Duodenal mucosa (tissue), 2 donors: ENCODE measurements at regions not wholly inside any gene's neighbourhood (a gene's known extent, or its start where the extent isn't known, plus 50 kb on each side); places are given as distances from the start of the nearest gene placed in this dataset.
"Not testable (repeated sequence)": the region's sequence is repeated elsewhere in the genome, so short reads cannot be mapped to it uniquely, and the experiment has no call there.

Experiments used
- H3K27ac ChIP-seq: one replicate; pipeline ENCODE4 v1.7.0; 2013; ENCODE audit warnings: low read depth, low read length
- H3K27me3 ChIP-seq, 2 donors: one replicate each; pipeline ENCODE4 v1.7.0; 2013; ENCODE audit warnings: low read length in 2 of 2, control low read depth in 1 of 2; ENCODE audit not compliant: insufficient read depth in 2 of 2, control insufficient read depth in 1 of 2
- H3K36me3 ChIP-seq, 2 donors: one replicate each; pipeline ENCODE4 v1.7.0; 2013; ENCODE audit warnings: low read length in 2 of 2, control low read depth in 1 of 2; ENCODE audit not compliant: insufficient read depth in 2 of 2, control insufficient read depth in 1 of 2
- H3K4me1 ChIP-seq, 2 donors: one replicate each; pipeline ENCODE4 v1.7.0; 2013; ENCODE audit warnings: low read length in 2 of 2, control low read depth in 1 of 2; ENCODE audit not compliant: insufficient read depth in 2 of 2, control insufficient read depth in 1 of 2
- H3K4me3 ChIP-seq, 2 donors: one replicate each; pipeline ENCODE4 v1.7.0; 2013; ENCODE audit warnings: low read length in 2 of 2, low read depth in 1 of 2
- H3K9ac ChIP-seq, 2 donors: one replicate each; pipeline ENCODE4 v1.7.0; 2013; ENCODE audit warnings: low read length in 2 of 2, low read depth in 1 of 2
- H3K9me3 ChIP-seq, 2 donors: one replicate each; pipeline ENCODE4 v1.7.0; 2013; ENCODE audit warnings: low read length in 2 of 2, control low read depth in 1 of 2; ENCODE audit not compliant: control insufficient read depth in 1 of 2

DNA sequence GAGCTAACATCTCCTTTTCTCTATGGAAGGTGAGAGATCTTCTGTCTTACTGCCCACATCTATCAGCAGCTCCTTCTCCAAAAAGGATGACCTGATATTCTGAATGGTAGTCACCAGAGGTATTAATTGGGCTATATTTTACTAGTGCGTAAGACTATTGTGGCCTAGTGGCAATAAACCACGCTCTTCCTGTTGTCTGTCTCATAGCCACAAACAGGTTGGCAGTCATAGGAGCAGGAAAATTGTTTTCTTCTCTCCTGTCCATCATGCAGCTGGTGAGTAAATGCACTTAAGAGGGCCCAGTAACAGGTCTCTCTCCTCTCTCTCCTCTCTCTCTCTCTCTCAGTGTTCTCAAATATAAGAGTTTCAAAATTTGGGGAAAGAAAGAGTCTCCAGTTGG is 856.8 kb upstream of the ACVR2A start:
- Histone ChIP-seq H3K4me3 (no peak overlapping the region), H3K4me1 (no peaks in the 10 kb centered on the region), H3K9ac (no peak overlapping the region), H3K27me3 (no peaks in the 10 kb centered on the region), H3K27ac (no peak overlapping the region), H3K36me3 (no peaks in the 10 kb centered on the region), H3K9me3 (no peaks in the 10 kb centered on the region)

DNA sequence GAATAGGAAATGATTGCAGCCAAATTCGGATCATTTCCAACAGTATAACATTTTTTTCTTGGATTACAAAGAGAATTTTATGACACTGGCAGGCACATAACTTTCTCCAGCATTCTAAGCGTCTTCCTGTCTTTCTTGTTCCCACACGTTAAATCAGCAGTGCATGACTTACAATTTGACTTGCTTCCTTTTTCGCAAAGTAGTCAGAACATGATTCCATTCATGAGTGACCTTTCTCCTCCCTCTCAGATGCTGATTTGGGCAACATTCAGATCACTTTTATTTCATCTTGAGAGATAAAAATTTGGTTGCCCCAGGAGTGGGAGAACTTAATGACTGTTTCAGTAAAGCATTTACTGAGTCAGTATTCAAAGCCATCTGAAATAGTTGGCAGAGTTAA is 858.7 kb upstream of the ACVR2A start:
- H3K4me1 ChIP-seq, result no peaks in the 10 kb centered on the region
- no peaks in the 10 kb centered on the region for H3K9me3 ChIP-seq
- H3K27ac ChIP-seq, result no peak overlapping the region
- H3K36me3 ChIP-seq, result no peaks in the 10 kb centered on the region
- no peak overlapping the region for H3K4me3 ChIP-seq
- no peak overlapping the region for H3K9ac ChIP-seq
- H3K27me3 ChIP-seq, result no peaks in the 10 kb centered on the region

DNA sequence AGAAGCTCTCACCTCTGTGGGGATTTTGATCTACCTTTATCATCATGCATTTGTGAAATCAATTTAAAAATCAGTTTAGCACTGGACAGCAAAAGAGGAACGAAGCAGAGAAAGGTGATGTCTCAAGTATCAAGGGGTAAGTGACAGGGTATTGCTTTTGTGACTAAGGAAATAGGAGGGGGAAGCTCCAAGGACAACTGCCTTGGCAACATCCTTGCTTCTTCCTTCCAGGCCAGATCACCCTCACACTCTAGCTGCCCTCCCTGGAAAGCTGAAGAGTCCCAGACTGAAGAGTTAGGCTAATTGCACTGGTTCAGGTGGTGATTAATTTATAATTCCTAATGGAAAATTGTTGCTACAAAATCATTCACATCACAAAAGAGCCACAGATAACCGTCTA is 859.1 kb upstream of the ACVR2A start:
- Histone ChIP-seq H3K27me3 (no peaks in the 10 kb centered on the region), H3K4me1 (no peaks in the 10 kb centered on the region), H3K36me3 (no peaks in the 10 kb centered on the region), H3K9me3 (no peaks in the 10 kb centered on the region), H3K4me3 (no peak overlapping the region), H3K9ac (no peak overlapping the region), H3K27ac (no peak overlapping the region)

DNA sequence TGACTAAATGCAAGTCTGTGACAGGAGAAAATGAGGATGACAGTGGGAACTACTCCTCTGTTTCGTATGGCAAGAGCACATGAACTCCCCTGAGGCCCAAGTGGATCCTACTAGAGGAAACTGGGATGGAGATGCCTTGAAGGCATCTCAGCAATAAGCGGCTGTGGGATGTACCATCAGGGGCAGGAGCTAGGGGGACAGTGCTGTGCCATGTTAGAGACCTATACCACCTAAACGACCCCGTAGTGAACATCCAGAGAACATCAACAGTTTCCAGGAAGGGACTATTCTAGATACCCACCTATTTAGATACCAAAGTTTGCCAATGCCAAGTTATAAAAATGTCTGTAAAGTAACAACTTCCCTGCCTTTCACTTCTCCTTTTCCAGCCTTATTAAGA is 860.8 kb upstream of the ACVR2A start:
- no peaks in the 10 kb centered on the region for H3K27me3 ChIP-seq
- H3K4me3 ChIP-seq, result no peak overlapping the region
- no peaks in the 10 kb centered on the region for H3K4me1 ChIP-seq
- no peak overlapping the region for H3K27ac ChIP-seq
- H3K9me3 ChIP-seq, result no peaks in the 10 kb centered on the region
- H3K9ac ChIP-seq, result no peak overlapping the region
- no peaks in the 10 kb centered on the region for H3K36me3 ChIP-seq

DNA sequence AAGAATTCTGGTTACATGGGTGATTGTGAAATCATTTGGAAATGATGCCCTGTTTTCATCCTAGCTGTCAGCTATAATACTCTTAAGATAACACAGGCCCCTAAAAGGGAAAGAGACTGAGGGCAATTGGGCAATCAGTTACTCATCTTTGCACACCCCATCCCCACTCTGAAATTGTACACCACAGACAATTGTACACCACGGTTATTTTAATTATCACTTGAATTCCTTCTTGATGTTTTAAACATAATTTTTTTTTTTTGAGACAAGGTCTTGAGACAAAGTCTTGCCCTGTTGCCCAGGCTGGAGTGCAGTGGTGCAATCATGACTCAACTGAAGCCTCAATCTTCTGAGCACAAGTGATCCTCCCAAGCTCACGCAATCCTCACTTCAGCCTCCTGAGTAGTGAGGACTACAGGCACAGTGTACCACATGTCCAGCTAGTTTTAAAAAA is 862.4 kb upstream of the ACVR2A start:
- no peaks in the 10 kb centered on the region for H3K27me3 ChIP-seq

DNA sequence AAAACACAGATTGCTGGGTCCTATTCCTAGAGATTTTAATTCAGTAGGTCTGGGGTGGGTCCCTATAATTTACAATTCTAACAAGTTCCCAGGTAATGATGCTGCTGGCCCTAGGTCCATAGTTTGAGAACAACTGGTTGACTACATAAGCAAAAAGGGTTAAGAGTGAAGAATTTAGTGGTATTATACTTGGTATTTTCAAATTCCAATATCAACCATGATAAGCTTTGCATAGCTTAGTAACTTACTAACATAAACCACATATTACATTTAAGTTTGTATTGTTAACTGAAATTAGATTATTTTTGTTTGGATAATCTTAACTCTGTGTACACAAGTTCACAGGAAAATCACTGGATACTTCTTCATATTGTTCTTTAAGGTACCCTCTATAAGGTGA is 862.9 kb upstream of the ACVR2A start:
- no peak overlapping the region for H3K4me3 ChIP-seq
- no peak overlapping the region for H3K27ac ChIP-seq
- H3K9ac ChIP-seq, result no peak overlapping the region
- H3K4me1 ChIP-seq, result no peaks in the 10 kb centered on the region
- H3K27me3 ChIP-seq, result no peaks in the 10 kb centered on the region
- no peaks in the 10 kb centered on the region for H3K9me3 ChIP-seq
- H3K36me3 ChIP-seq, result no peaks in the 10 kb centered on the region

More for the DNA sequence above, 862.4 kb upstream of the ACVR2A start:
- no peak overlapping the region for H3K9ac ChIP-seq
- H3K4me3 ChIP-seq, result no peak overlapping the region
- H3K36me3 ChIP-seq, result no peaks in the 10 kb centered on the region
- no peaks in the 10 kb centered on the region for H3K9me3 ChIP-seq
- no peak overlapping the region for H3K27ac ChIP-seq
- H3K4me1 ChIP-seq, result no peaks in the 10 kb centered on the region

DNA sequence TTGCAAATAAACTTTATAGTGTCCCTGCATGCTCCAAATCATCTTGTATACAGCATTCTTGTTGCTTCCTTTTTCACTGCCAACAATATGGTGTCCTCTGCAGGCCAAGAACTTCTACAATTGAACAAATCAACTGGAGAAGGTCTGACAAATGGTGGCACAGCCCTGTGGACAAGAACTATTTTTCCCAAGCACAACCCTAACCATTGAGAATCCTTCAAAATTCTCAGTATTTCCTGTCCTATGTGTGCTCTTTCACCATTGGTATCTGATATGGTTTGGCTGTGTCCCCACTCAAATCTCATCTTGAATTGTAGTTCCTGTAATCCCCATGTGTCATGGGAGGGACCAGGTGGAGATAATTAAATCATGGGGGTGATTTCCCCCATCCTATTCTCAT is 865.1 kb upstream of the ACVR2A start:
- no peak overlapping the region for H3K4me3 ChIP-seq
- no peaks in the 10 kb centered on the region for H3K9me3 ChIP-seq
- H3K36me3 ChIP-seq, result no peaks in the 10 kb centered on the region
- H3K27ac ChIP-seq, result no peak overlapping the region
- no peaks in the 10 kb centered on the region for H3K27me3 ChIP-seq
- H3K4me1 ChIP-seq, result no peaks in the 10 kb centered on the region
- H3K9ac ChIP-seq, result no peak overlapping the region

DNA sequence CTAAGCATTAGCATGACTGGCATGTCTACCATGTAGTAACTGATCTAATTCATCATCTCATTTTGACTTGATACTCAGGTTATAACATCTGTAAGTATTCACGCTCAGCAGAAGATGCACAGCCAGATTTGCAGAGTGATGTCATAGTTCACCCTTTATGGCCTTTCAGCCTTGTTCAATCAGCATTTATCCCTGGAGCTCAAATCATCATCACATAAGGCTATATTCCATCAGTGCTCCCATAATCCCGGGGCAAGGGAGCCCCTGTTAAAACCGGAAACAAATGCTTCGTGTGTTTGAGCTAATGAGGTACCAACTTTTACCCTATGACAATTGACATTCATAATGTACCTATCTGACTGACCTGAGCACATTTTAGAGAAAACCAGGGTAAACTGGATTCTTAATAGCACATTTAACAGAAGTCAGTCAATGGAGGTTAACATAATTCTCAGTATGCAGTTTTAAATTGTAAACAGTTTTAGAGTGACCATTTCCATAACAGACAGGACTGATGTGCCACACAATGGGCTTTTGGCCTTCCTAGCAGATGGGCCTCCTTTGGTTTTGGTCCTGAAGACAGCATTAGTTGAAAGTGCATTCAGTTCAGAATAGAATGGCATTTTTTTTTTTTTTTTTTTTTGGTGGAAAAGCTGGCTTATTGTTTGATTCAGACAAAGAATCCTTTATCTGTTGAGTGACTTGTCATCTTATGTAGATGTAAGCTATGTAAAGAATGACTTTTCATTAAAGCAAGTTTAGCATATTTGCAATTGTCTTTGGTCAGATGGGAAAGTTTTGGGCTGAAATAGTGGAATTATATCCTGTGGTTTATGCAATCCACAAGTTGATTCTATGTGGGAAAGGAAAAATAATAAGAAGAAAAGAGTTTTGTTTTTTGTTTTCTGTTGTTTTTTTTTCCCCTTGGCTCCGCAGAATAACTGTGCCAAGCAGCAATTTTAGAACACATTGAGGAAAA is 866.0 kb upstream of the ACVR2A start:
- Histone ChIP-seq H3K4me3 (no peak overlapping the region), H3K4me1 (no peaks in the 10 kb centered on the region), H3K9ac (no peak overlapping the region), H3K9me3 (no peaks in the 10 kb centered on the region), H3K36me3 (no peaks in the 10 kb centered on the region), H3K27me3 (no peaks in the 10 kb centered on the region), H3K27ac (no peak overlapping the region)

DNA sequence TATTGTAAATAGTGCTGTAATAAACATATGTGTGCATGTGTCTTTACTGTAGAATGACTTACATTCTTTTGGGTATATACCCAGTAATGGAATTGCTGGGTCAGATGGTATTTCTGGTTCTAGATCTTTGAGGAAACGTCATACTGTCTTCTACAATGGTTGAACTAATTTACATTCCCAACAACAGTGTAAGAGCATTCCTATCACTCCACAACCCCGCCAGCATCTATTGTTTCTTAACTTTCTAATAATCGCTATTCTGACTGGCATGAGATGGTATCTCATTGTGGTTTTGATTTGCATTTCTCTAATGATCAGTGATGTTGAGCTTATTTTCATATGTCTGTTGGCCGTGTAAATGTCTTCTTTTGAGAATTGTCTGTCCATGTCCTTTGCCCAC is 873.8 kb upstream of the ACVR2A start:
- H3K4me1 ChIP-seq, H3K27me3 ChIP-seq, H3K36me3 ChIP-seq, H3K9ac ChIP-seq, H3K27ac ChIP-seq, H3K4me3 ChIP-seq, H3K9me3 ChIP-seq: not testable (repeated sequence)

DNA sequence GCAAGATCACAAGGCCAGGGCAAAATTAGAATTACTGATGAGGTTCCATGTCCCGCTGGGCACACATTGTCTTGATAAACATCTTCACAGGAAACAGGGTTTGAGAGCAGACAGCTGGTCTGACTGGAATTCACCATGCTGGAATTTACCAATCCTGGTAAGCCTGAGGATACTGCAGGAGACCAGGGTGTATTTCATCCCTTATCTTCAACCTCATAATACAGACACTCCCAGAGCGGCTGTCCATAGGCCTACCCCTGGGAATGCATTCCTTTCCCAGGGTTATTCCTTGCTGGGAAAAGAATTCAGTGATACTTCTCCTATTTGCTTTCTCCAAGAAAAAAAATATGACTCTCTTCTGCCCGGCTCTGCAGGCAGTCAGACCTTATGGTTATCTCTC is 875.1 kb upstream of the ACVR2A start:
- not testable (repeated sequence) for H3K9ac ChIP-seq, H3K36me3 ChIP-seq, H3K4me3 ChIP-seq, H3K27me3 ChIP-seq, H3K9me3 ChIP-seq, H3K27ac ChIP-seq, H3K4me1 ChIP-seq
